Lower lobe of right lung (tissue), 2 donors: ENCODE measurements at regions not wholly inside any gene's neighbourhood (a gene's known extent, or its start where the extent isn't known, plus 50 kb on each side); places are given as distances from the start of the nearest gene placed in this dataset.

Experiments
- ATAC-seq, 2 donors: fragments of 200-7000 bp; cut with Tn5 transposase; one replicate each; pipeline ENCODE4 v1.9.1; 2020 to 2022; ENCODE audit warnings: mild to moderate bottlenecking in 2 of 2, moderate library complexity in 2 of 2
- DNase-seq: peaks from one replicate; pipeline ENCODE4 v3.0.0-alpha.2; 2020
- H3K27ac ChIP-seq: fragments of 200-600 bp; one replicate; pipeline ENCODE4 v1.8.0; 2022
- H3K27me3 ChIP-seq: fragments of 200-600 bp; one replicate; pipeline ENCODE4 v1.8.0; 2022; ENCODE audit warnings: low read depth
- H3K36me3 ChIP-seq: fragments of 200-600 bp; one replicate; pipeline ENCODE4 v1.8.0; 2022; ENCODE audit warnings: mild to moderate bottlenecking
- H3K4me1 ChIP-seq: fragments of 200-600 bp; one replicate; pipeline ENCODE4 v1.8.0; 2022
- H3K4me3 ChIP-seq: fragments of 200-600 bp; one replicate; pipeline ENCODE4 v1.8.0; 2022; ENCODE audit warnings: mild to moderate bottlenecking
- H3K9me3 ChIP-seq: fragments of 200-600 bp; one replicate; pipeline ENCODE4 v1.8.0; 2022
- intact Hi-C: fragments of 100-400 bp; cut with DNase I; formaldehyde crosslinking; loops from one replicate; pipeline ENCODE4 v1.11.0; 2022
- TF ChIP-seq, protein P1 (sequence below): fragments of 200-600 bp; IDR thresholded peaks from one replicate; pipeline ENCODE4 v1.8.0; 2022; ENCODE audit warnings: antibody characterized with exemption, mild to moderate bottlenecking
- donor health status: DM: no; HTN: yes; CAD: no; lungs with severe emphysema.

DNA sequence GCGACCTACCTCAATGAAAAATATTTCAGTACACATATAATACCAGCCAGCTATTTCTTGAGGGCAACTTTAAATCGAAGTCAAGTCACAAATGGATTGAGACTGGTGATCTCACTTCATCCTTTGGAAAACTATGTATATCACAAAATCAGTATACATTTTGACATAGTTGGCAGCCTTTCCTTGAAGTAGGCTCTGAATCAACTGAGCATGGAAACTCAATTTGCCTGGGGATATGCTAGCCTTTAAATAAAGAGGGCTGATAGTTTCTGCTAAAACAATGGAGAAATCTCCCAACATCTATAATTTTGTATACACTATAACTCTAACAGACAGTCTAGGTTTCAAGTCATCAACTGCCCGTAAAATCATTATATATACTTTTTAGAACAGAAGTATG is 282.8 kb upstream of the TENM3 start:
- Histone ChIP-seq H3K36me3 (no peaks in the 10 kb centered on the region), H3K4me3 (no peak overlapping the region), H3K27me3 (no peaks in the 10 kb centered on the region), H3K27ac (no peak overlapping the region), H3K9me3 (no peaks in the 10 kb centered on the region), H3K4me1 (no peaks in the 10 kb centered on the region)
- ATAC-seq: no peak
- intact Hi-C loops: no loop called here
- TF ChIP-seq, protein P1, sequence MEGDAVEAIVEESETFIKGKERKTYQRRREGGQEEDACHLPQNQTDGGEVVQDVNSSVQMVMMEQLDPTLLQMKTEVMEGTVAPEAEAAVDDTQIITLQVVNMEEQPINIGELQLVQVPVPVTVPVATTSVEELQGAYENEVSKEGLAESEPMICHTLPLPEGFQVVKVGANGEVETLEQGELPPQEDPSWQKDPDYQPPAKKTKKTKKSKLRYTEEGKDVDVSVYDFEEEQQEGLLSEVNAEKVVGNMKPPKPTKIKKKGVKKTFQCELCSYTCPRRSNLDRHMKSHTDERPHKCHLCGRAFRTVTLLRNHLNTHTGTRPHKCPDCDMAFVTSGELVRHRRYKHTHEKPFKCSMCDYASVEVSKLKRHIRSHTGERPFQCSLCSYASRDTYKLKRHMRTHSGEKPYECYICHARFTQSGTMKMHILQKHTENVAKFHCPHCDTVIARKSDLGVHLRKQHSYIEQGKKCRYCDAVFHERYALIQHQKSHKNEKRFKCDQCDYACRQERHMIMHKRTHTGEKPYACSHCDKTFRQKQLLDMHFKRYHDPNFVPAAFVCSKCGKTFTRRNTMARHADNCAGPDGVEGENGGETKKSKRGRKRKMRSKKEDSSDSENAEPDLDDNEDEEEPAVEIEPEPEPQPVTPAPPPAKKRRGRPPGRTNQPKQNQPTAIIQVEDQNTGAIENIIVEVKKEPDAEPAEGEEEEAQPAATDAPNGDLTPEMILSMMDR: no peak
- DNase-seq: no peak

DNA sequence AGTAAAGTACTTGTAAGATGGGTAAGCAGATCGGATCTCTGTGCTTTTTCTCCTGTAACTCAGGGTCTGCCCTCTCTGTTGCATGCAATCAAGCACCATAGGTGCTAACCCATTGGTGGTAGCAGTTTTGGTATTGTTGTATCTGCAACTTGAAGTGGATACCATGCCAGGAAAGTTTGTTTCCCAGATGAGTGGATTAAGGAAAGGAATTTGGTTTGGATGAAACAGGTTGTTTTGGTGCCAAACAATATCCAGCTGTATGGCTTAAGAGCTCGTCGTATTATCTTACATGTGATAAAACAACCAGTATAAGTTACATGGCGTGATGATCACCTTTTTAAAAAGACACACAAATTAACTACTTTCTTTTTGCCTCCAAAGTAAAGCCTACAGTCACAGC is 280.9 kb upstream of the TENM3 start:
- DNase-seq: no peak
- H3K27ac ChIP-seq: no peak overlapping the region
- TF ChIP-seq, protein P1: no peak
- no peaks in the 10 kb centered on the region for H3K36me3 ChIP-seq
- no peaks in the 10 kb centered on the region for H3K9me3 ChIP-seq
- no peak overlapping the region for H3K4me3 ChIP-seq
- no peaks in the 10 kb centered on the region for H3K4me1 ChIP-seq
- no peaks in the 10 kb centered on the region for H3K27me3 ChIP-seq
- ATAC-seq: no peak
- intact Hi-C loops: no loop called here

GRCh38 chr4:181964731-181965130 is 278.5 kb upstream of the TENM3 start:
- Histone ChIP-seq H3K27me3 (no peaks in the 10 kb centered on the region), H3K9me3 (no peaks in the 10 kb centered on the region), H3K4me1 (no peaks in the 10 kb centered on the region), H3K36me3 (no peaks in the 10 kb centered on the region), H3K4me3 (no peak overlapping the region), H3K27ac (no peak overlapping the region)
- TF ChIP-seq, protein P1: no peak
- DNase-seq (no peak), ATAC-seq (no peak)
- intact Hi-C loops: no loop called here

- DNase-seq (no peak), ATAC-seq (no peak)
- Histone ChIP-seq H3K4me3 (no peak overlapping the region), H3K27ac (no peak overlapping the region), H3K4me1 (no peaks in the 10 kb centered on the region), H3K36me3 (no peaks in the 10 kb centered on the region), H3K27me3 (no peaks in the 10 kb centered on the region), H3K9me3 (no peaks in the 10 kb centered on the region)
- intact Hi-C loops: no loop called here
- TF ChIP-seq, protein P1: no peak
These were observed 277.1 kb upstream of the TENM3 start for GRCh38 chr4:181966104-181966551.

DNA sequence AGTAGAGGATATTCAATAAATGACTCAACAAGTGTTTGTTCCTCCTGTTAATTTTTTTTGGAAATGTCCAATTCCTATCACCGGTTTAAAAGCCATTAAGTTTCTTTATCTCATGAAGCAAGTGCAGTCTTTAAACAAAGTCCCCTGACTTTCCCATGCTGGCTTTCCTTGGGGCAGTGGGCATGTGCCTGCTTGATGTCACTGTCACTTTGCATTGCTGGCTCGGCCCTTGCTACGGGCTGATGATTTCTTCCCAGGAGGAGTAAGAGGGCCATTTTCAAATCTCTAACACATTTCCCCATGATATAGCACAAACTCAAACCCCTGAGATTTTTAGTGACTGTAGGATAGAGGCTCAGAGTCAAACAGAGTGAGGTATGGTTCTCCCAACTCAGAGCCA is 275.8 kb upstream of the TENM3 start:
- Histone ChIP-seq H3K4me1 (no peaks in the 10 kb centered on the region), H3K27ac (no peak overlapping the region), H3K36me3 (no peaks in the 10 kb centered on the region), H3K27me3 (no peaks in the 10 kb centered on the region), H3K9me3 (no peaks in the 10 kb centered on the region), H3K4me3 (no peak overlapping the region)
- intact Hi-C loops: no loop called here
- TF ChIP-seq, protein P1: no peak
- ATAC-seq (no peak), DNase-seq (no peak)

GRCh38 chr4:181968371-181968770 is 274.8 kb upstream of the TENM3 start:
- ATAC-seq (no peak), DNase-seq (no peak)
- TF ChIP-seq, protein P1: no peak
- Histone ChIP-seq H3K4me1 (no peaks in the 10 kb centered on the region), H3K9me3 (no peaks in the 10 kb centered on the region), H3K36me3 (no peaks in the 10 kb centered on the region), H3K27ac (no peak overlapping the region), H3K4me3 (no peak overlapping the region), H3K27me3 (no peaks in the 10 kb centered on the region)
- intact Hi-C loops: no loop called here
